ENCODE measurements at regions not wholly inside any gene's neighbourhood (a gene's known extent, or its start where the extent isn't known, plus 50 kb on each side); places are given as distances from the start of the nearest gene placed in this dataset.

- Histone ChIP-seq H3K27me3 (ENCODE audit: control insufficient read depth, insufficient read depth, low read length) (no peaks in the 10 kb centered on the region), H3K79me2 (ENCODE audit: control insufficient read depth, insufficient read depth, low read length) (no peaks in the 10 kb centered on the region), H3K4me3 (replicated peaks in 1 of 4; ENCODE audit: control extremely low read depth in 1 of 4, insufficient read depth in 1 of 4, low read depth in 3 of 4, low read length in 4 of 4) (no peak overlapping the region), H3K4me2 (ENCODE audit: extremely low read depth, insufficient read depth, low read length) (no peak overlapping the region), H3K36me3 (ENCODE audit: control insufficient read depth, insufficient read depth, low read length) (no peaks in the 10 kb centered on the region), H3K9ac (ENCODE audit: insufficient read depth, low read length) (no peak overlapping the region), H3K9me3 (ENCODE audit: control insufficient read depth, insufficient read depth, low read depth, low read length) (no peaks in the 10 kb centered on the region), H3K4me1 (ENCODE audit: control insufficient read depth, extremely low read depth, insufficient read depth, low read length) (peaks cover 7% of the 10 kb centered on the region), H2AFZ (ENCODE audit: low read length) (no peak overlapping the region), H4K20me1 (ENCODE audit: control insufficient read depth, extremely low read depth, insufficient read depth, low read length) (no peaks in the 10 kb centered on the region), H3K27ac (ENCODE audit: insufficient read depth, low read length) (no peak overlapping the region)
- TF ChIP-seq EZH2 (IDR thresholded peaks at IDR 0.05; ENCODE audit: low read length, missing control alignments) (no peak), CTCF (conservative IDR thresholded peaks at IDR 0.05 in 1 of 2, IDR thresholded peaks at IDR 0.05 in 1 of 2; ENCODE audit: low read depth in 1 of 2, low read length in 2 of 2) (no peak)
- DNase-seq (ENCODE audit: low read depth in 2 of 2): no peak
These were observed 195.2 kb upstream of the LRFN2 start for GRCh38 chr6:40782355-40782754.

- H3K27ac ChIP-seq (ENCODE audit: insufficient read depth, low read length): no peak overlapping the region
- H3K4me2 ChIP-seq (ENCODE audit: extremely low read depth, insufficient read depth, low read length): no peak overlapping the region
- no peak overlapping the region for H3K4me3 ChIP-seq (replicated peaks in 1 of 4; ENCODE audit: control extremely low read depth in 1 of 4, insufficient read depth in 1 of 4, low read depth in 3 of 4, low read length in 4 of 4)
- TF ChIP-seq EZH2 (IDR thresholded peaks at IDR 0.05; ENCODE audit: low read length, missing control alignments) (no peak), CTCF (conservative IDR thresholded peaks at IDR 0.05 in 1 of 2, IDR thresholded peaks at IDR 0.05 in 1 of 2; ENCODE audit: low read depth in 1 of 2, low read length in 2 of 2) (no peak)
- no peaks in the 10 kb centered on the region for H3K27me3 ChIP-seq (ENCODE audit: control insufficient read depth, insufficient read depth, low read length)
- H3K79me2 ChIP-seq (ENCODE audit: control insufficient read depth, insufficient read depth, low read length): no peaks in the 10 kb centered on the region
- no peaks in the 10 kb centered on the region for H4K20me1 ChIP-seq (ENCODE audit: control insufficient read depth, extremely low read depth, insufficient read depth, low read length)
- H3K4me1 ChIP-seq (ENCODE audit: control insufficient read depth, extremely low read depth, insufficient read depth, low read length): peaks cover 7% of the 10 kb centered on the region
- no peak overlapping the region for H2AFZ ChIP-seq (ENCODE audit: low read length)
- H3K9ac ChIP-seq (ENCODE audit: insufficient read depth, low read length): no peak overlapping the region
- H3K36me3 ChIP-seq (ENCODE audit: control insufficient read depth, insufficient read depth, low read length): no peaks in the 10 kb centered on the region
- H3K9me3 ChIP-seq (ENCODE audit: control insufficient read depth, insufficient read depth, low read depth, low read length): no peaks in the 10 kb centered on the region
- DNase-seq (ENCODE audit: low read depth in 2 of 2): no peak
These were observed 193.5 kb upstream of the LRFN2 start for GRCh38 chr6:40780637-40781036.

GRCh38 chr6:40779409-40779808 lies 192.2 kb upstream of the LRFN2 start:
- peak; percentile 38 to 70 for DNase-seq (ENCODE audit: low read depth in 2 of 2)
- no peaks in the 10 kb centered on the region for H3K9me3 ChIP-seq (ENCODE audit: control insufficient read depth, insufficient read depth, low read depth, low read length)
- TF ChIP-seq CTCF (conservative IDR thresholded peaks at IDR 0.05 in 1 of 2, IDR thresholded peaks at IDR 0.05 in 1 of 2; ENCODE audit: low read depth in 1 of 2, low read length in 2 of 2) (no peak), EZH2 (IDR thresholded peaks at IDR 0.05; ENCODE audit: low read length, missing control alignments) (no peak)
- no peak overlapping the region for H3K27ac ChIP-seq (ENCODE audit: insufficient read depth, low read length)
- H3K4me1 ChIP-seq (ENCODE audit: control insufficient read depth, extremely low read depth, insufficient read depth, low read length): peaks cover 7% of the 10 kb centered on the region
- H3K4me3 ChIP-seq (replicated peaks in 1 of 4; ENCODE audit: control extremely low read depth in 1 of 4, insufficient read depth in 1 of 4, low read depth in 3 of 4, low read length in 4 of 4): no peak overlapping the region
- H3K27me3 ChIP-seq (ENCODE audit: control insufficient read depth, insufficient read depth, low read length): no peaks in the 10 kb centered on the region
- H3K79me2 ChIP-seq (ENCODE audit: control insufficient read depth, insufficient read depth, low read length): no peaks in the 10 kb centered on the region
- H3K9ac ChIP-seq (ENCODE audit: insufficient read depth, low read length): no peak overlapping the region
- H4K20me1 ChIP-seq (ENCODE audit: control insufficient read depth, extremely low read depth, insufficient read depth, low read length): no peaks in the 10 kb centered on the region
- H2AFZ ChIP-seq (ENCODE audit: low read length): no peak overlapping the region
- no peak overlapping the region for H3K4me2 ChIP-seq (ENCODE audit: extremely low read depth, insufficient read depth, low read length)
- no peaks in the 10 kb centered on the region for H3K36me3 ChIP-seq (ENCODE audit: control insufficient read depth, insufficient read depth, low read length)

Measured in fibroblast of lung (primary cell).